A172 (cell line): ENCODE measurements at regions not wholly inside any gene's neighbourhood (a gene's known extent, or its start where the extent isn't known, plus 50 kb on each side); places are given as distances from the start of the nearest gene placed in this dataset.

ENCODE experiments used
- DNase-seq: peaks from one replicate; pipeline ENCODE4 v3.0.0-alpha.2; 2015; ENCODE audit warnings: low spot score

DNA sequence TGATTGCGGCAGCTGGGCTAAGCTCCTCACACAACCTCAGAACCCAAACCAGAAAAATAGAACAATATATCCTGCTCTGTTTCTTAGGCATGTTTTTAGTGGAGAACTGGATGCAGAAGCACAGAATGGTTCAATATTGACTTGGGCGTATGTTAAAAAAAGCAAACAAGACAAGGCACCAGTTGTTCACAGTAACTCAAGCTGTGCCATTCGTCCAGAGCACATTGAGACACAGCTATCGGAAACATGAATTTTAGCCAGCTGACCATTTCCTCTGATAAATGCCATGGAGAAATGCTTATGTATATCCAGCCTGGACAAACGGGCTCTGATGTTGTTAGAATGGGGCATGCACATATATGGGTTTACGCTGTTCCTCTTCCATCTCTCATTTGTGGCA lies 129.2 kb upstream of the PDZRN3 start:
- DNase-seq, result no peak

DNA sequence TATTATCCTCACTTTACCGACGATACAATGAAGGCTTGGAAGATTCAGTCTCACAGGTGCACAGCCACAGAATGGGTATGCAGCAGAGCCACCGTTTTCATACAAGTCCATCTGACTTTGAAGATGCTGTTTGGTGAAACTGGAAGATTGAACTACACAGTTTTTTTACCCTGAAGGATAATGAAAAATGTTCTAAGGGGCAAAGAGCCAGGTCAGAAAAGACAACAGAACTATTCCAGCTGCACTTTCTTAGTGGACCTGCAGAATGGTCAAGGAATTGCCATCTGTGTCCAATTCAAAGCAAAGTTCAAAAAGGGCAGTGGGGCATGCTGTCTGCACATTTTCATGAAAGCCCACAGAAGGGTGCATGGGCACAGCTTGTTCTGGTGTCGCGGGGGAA lies 127.6 kb upstream of the PDZRN3 start:
- DNase-seq, result no peak

DNA sequence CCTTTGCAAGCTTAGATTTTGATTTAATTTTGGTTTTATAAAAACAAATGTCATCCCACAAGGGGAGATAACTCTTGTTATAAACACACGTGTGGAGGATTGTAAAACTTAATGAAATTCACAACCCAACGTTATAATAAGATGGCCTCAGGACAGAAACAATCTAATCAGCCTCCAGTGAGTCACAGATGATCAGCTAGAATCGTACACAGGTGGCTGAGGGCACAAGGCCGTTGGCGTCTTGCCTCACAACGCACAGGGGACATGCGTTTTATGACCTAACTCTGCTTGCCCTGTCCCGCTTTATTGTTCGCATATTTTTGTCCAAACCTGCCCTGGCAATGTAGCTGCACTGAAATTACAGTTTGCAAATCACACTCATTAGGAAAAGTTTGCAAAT lies 121.9 kb upstream of the PDZRN3 start:
- DNase-seq, result no peak

DNA sequence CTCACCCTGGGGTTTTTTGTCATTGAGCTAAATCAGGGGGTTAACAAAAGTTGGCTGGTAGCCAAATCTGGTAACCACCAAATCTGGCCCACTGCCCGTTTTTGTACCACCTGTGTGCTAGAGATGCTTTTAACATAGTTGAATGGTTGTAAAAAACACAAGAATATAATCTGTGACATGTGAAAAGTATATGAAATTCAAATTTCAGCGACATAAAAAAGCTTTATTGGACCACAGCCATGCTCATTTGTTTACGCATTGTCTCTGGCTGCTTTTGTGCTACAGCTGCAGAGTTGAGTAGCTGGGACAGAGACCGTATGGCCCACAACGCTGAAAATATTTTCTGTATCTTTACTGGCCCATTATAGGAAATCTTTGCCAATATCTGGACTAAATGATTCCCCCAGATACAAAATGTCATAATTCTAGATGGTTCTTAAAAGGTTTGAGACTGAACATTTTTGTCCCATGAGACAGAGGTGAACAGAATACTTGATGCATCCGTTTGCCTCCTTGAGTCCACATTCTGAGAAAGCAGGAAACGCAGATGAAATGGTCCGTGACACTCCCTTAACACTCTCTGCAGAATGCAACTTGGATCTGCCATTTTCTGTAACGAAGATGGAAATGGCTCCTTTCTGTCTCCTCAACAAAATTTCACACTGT lies 120.9 kb upstream of the PDZRN3 start:
- no peak for DNase-seq

DNA sequence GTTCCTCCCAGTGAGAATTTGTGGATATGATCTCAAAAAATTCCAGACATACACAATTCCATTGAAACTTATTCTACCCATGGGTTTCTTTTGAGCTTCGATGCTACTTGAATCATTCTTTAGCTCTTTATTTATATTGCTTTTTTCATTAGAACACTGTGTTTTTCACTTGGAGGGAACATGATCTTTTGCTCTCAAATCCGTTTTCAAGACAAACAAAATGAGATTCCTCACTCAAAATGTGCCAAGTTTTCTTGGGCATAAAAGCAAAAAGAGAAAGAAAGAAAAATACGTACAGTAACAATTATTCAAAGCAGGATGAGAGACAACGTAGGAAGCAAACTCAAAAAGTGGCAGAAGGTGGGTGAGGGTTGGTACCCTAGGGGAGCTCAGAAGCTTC lies 118.8 kb upstream of the PDZRN3 start:
- no peak for DNase-seq

DNA sequence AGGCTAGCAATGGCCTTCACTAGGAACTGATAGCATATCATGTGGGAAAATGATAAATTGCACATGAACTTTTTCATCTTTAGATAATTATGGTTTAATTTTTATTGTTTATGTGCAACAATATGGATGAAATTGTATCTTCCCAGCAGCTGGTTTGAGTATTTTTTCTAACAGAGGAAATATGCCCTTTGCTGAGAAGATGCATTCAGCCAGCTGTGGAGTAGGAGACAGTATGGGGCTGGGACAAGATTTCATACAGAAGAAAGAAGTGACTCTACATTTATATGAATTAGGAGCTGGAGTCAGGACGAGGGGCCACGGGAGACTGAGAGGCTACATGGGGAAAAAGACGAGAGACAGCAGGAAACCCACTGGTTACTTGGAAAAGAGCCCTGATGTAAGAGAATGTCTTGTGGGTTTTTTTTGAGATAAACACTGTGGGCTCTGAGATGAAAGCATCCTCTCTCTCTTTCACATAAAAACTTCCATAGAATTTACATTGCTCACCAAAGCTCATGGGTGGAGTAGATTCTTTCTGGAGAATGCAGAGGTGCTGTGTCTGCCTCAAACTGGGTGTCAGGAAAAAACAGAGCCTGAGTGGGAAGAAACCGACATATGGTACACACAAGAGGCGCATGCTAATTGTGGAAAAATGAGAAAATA lies 115.2 kb upstream of the PDZRN3 start:
- no peak for DNase-seq

DNA sequence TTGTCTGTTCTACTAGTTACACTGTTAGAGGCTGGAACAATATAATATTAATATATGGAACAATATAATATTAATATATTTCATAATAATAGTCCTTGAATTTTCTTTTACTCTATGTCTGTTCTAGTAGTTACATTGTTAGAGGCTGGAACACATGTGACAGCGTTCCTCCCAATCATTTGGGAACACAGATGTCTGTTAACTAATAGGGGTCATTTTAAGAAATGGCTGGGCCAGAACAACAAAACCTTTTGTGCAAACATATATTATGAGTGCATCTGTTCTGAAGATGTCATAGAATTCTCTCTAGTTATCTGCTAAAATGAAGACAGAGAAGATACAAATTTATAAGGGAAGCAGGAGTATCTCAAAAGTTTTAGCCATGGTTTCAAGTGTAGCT lies 114.0 kb upstream of the PDZRN3 start:
- DNase-seq, result no peak

DNA sequence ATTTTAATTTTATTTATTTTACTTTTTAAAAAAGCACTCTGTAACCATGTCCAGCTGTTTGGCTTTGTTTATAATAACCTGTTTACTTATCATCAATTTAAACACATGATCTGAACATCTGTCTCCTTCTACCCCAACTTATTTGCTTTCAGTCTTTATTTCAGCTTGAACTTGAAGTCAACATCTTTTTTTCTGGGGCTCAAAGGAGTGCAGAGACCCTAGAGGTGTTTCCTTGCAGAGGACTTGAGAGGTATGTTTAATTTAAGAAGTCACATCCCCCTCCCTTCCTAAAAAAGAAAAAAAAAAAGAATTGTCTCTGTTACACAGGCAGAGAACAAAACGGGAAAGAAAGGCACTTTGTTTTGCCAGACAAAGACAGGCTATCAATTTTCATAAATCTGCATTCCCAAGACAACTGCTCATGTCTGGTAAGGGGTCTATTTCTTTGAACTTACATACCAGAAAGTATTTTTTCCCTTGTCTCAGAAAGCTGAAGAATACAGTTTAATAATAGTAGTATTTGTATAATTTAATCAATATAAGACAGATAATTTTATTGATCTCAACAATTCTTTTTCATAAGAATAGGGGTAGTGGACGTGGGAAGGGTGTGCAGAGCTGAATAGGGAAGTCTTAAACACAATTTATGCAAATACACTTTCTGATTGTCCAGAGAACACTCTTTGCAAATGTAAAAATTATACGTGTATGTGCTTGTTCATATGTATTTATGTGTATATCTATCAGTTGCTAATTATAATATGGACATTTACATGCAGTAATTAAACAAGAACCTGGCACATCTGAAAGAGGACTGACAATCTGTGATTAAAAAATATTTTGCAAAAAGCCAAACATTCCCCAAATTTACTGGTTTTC lies 109.7 kb upstream of the PDZRN3 start:
- DNase-seq, result no peak

DNA sequence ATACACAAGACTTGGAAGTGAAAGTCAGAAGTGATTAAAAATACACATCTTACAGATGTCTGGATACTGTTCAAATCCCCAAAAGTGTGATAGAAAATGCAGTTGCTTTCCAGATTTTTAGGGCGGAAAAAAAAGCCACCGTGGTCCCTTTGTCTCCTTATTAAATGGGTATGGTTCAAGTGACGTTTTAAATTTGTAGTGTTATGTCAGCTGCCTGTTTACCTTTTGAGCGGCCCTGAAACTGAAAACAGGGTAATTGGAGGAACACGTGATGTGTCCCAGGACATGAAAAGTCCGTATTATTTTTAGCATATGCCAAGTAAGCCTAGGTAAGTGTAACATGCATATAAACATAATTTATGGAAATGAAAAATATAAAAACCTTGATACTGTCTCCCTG lies 109.0 kb upstream of the PDZRN3 start:
- DNase-seq, result no peak

DNA sequence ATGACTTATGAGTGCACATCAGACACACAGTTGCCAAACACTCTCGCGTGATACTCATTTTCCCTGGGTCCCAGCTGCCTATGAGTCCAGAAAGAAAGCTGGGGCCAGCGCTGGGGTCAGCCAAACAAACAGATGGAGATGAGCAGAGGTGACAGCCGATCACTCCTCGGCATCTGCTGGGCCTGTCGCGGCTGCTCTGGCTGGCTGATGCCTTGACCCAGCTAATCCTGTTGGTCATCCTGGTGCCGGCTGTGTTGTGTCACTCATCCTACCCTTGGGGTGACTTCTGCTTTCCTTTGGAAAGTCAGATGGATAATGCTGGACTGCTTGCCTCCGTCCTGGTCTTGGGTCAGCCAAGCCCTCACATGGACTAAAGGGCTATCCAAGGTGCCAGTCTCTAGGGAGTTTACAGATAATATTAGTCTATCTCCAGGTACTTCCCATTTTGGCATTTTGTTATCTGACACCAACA lies 105.3 kb upstream of the PDZRN3 start:
- no peak for DNase-seq

DNA sequence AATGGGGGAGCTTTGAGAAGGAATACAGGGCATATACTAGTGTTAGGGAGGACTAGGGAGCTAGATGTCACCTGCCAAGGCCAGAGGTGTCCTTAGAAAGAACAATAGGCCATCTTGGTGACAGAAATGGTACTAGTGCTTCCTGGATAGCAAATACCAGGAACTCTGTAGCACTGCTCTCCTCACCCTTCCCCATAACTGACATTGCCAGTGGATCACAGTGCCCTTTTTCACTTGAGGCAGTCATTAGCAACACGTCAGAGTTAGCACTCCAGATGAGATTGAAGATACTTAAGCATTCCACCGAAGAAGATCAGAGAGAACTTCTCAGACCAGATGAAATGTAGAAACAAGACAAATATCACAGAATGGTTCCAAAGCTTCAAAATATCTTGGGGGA lies 103.1 kb upstream of the PDZRN3 start:
- no peak for DNase-seq

DNA sequence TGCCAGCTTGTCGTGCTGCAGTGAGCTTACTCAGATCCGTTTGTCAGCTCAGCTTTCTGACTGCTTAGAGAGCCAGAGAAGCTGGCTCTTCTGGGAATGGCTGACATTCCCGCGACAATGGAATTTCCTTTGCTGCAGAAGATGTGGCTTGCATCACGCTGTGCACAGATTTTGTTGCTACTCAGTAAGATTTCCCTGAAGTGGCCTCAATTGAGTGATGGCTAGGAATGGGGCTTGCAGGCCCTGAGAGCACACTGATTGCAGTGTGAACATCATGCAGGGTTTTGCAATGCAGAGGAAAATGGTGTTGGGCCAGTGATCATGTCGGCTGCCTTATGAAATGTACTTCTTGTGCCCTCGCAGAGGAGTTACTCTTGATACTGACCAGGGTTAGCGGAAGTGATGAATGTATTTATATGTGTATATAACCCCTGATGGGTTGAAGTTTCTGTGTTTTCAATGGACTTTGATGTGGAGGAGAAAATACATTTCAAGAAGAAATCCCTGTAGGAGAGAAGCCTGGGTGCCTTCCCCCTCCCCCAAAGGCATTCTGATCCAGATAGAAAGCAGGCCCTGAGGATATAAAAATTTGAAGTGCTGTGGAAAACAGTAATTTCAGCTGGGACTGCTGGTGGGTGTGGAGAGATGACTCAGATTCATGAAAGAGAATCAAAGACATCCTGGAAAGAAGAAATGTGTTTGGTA lies 102.5 kb upstream of the PDZRN3 start:
- peak; percentile 12 for DNase-seq

DNA sequence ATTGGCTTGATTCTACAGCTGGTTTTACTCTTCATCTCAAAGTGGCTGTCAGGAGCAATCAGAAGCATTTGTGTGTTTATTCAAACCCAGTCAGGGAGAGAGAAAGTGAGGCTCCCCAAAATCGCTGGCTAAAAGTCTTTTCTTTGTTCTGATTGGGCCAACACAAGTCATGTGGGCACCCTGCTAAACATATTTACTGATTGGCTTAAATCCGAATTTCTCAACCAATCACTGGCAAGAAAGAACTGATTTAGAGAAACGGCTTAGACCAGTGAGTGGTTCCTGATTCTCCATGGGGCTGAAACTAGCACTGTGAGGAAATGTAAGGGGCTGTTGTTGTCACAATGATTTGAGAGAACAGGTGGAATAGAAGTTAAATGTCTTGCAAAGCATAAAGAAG lies 98.9 kb upstream of the PDZRN3 start:
- DNase-seq, result no peak

DNA sequence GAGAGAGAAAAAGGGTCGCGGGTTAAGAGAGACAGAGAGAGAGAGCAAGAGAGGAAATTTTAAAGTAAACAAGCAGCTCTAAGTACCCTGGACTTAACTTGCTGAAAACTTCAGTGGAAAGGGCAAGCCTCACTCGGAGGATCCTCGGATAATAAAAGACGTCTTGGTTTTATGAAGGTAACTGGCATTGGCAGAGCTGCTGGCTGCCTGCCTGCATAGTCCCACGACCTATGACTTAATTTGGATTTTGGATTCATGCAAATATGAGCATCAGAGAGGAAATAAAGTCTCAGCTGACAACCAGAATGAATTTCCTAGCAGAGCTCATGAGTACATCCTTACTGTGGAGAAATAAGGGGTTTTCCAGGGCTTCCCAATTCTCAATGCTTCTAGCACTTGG lies 95.1 kb upstream of the PDZRN3 start:
- DNase-seq, result no peak

DNA sequence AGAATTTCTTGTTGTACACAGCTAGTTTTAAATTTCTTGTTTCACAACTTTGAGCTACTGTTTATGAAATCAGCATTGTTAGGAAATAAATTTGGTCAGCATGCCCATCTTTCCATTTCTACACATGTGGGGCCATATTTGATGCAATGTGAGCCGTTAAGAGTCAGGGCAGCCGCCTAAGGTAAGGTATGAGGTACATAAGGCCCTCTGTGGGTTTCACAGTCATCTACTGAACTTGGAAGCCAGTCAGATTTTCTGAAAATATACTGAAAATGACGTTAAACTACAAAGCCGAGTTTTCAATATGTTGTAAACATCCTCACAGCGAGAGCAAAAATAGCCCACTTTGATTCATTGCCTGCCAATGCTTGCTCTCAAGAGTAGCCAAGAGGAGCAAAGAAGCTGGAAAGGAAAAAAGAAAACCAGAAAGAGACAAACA lies 94.7 kb upstream of the PDZRN3 start:
- no peak for DNase-seq

DNA sequence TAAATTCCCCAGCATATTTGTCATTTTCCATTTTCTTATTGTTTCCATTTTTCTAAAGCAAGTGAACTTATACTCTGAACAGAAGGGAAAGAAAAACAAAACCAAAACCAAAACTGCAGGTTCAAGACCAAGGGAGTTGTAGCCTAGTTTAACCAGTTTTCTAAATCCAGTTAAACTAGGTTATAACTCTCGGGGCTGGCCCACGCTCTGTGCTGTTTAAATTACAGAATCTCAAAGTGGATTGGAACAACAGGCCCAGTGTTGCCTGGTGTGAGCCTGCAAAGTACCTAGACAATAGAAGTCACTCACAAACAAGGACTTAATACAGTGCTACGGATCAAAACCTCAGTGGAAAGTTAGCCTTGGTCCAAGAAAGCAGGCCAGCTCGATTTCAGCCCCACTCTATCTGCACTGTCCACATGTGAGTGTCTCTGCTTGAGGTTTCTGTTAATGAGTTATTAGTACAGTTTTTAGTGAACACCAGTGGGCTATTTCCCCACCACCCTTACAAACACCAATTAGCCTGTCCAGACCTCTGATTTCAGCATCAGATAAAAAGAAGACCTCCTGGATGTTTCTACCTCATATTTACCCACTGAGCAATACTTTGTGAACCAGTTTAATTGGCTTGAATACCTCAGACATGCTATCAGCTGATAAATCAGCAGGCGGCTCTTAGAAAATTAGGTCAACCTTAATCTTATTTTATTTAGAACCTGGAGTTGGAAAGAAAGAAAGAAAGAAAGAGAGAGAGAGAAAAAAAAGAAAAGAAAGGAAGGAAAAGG lies 93.8 kb upstream of the PDZRN3 start:
- DNase-seq, result no peak

DNA sequence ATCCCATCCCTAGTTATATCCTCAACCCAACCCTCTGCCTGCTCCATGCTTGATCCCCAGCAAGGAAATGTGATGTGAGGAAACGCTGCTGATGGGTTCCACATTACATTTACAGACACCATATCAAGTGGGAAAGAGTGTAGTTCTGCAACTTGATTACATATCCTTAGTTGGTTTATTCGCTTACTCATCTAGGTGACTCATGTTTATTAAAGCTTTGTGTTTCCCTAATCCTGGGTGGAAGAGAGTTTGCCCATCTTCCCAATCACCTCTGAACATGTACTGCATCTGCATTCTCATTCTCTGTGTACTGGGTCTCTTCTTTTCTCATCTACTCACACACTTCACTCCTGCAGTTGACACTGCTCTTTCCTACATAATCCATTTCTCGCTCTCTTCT lies 91.7 kb upstream of the PDZRN3 start:
- DNase-seq, result peak; percentile 17

DNA sequence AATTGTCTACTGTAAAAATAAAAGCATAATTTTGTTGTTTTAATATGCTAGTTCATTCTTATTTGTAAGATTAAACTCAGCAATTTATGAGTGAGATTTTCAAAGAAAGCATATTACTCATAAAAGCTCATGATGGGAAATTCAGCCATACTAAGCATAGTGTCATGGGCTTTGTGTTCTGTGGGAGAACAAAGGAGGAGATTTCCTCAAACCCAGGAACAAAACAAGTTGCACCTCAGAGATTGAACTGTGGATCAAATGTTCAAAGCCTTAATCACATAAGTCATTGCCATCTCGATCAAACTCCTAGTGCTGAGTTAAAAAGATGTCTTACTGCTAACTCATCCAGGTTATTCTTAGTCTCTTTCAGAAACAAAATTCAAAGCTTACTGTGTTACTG lies 85.6 kb upstream of the PDZRN3 start:
- DNase-seq, result no peak

DNA sequence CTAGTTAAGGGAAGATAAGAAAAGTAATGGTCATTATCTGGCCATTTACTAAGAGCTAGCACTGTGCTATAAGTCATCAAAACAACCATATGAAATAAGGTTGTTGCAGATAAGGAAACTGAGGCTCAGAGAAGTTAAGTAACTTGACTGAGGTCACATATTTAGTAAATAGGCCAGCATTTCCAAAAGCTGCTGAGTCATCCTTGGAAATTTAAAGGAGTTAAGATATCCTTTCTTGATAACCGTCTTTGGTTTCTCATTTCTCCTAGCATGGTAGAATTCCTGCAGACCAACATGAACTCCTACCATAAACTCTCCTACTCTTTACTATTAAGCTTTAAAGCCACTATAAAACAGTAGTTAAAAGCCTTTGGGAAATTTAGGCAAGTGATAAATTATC lies 85.0 kb upstream of the PDZRN3 start:
- no peak for DNase-seq

DNA sequence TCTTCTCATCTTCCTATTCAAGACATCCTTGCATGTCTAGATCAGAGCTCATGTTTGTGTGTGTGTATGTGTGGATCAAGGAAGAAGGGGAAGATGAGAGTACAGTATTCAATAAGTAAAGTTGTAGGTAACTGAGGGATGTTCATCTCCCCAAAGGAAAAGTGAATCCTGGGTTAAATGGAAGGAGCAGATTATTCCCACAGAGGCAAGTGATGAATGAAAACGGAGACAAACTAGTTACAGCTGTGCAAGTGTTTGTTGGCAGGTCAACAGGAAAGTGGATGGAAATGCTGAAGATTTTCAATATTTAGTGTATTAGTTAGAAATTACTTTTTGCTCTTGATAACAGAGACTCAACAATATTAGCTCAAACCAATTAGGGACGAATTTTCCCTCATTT lies 84.2 kb upstream of the PDZRN3 start:
- DNase-seq, result no peak

DNA sequence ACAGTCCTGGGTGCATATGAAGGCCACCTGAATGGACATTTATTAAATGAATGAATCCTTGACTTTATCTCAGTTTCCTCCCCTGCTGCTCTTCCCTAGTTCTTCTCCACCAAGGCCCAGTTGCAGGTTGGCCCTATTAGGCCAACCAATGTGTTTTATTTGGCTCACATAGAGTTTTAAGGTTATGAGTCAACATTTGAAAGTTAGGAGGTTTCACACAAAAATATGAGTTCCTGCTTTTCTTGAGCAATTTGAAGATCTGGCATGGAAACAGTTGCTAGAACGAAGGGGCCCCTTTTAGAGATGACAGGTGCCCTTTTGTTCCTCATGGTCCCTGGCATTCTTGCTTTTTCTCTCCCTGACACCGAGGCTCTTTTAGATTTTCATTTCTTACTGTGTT lies 83.0 kb upstream of the PDZRN3 start:
- no peak for DNase-seq
